Osteoblast (primary cell): ENCODE measurements at regions not wholly inside any gene's neighbourhood (a gene's known extent, or its start where the extent isn't known, plus 50 kb on each side); places are given as distances from the start of the nearest gene placed in this dataset.

Source experiments
- DNase-seq: peaks from one replicate; pipeline ENCODE4 v3.0.0; 2011; ENCODE audit warnings: low spot score, mixed read lengths; ENCODE audit not compliant: insufficient read length; ENCODE audit errors: missing footprints
- H2AFZ ChIP-seq: 2 replicates; pipeline ENCODE4 v1.6.0; 2011; ENCODE audit warnings: mild to moderate bottlenecking, low read length
- H3K27ac ChIP-seq: 2 replicates; pipeline ENCODE4 v1.5.1; 2011; ENCODE audit warnings: mild to moderate bottlenecking, low read depth, low read length, moderate library complexity
- H3K27me3 ChIP-seq: 2 replicates; pipeline ENCODE4 v1.6.0; 2012; ENCODE audit warnings: mild to moderate bottlenecking, control low read depth, inconsistent platforms, low read length, moderate library complexity; ENCODE audit not compliant: insufficient read depth
- H3K36me3 ChIP-seq: 2 replicates; pipeline ENCODE4 v1.5.1; 2011; ENCODE audit warnings: mild to moderate bottlenecking, low read length, control low read depth, moderate library complexity; ENCODE audit not compliant: insufficient read depth
- H3K4me1 ChIP-seq: 2 replicates; pipeline ENCODE4 v1.5.1; 2011; ENCODE audit warnings: mild to moderate bottlenecking, low read length, control low read depth, moderate library complexity; ENCODE audit not compliant: insufficient read depth
- H3K4me2 ChIP-seq: 2 replicates; pipeline ENCODE4 v1.6.0; 2011; ENCODE audit warnings: mild to moderate bottlenecking, low read length; ENCODE audit not compliant: insufficient read depth
- H3K4me3 ChIP-seq: fragments of 200-600 bp; sonication (generic); 3 replicates; pipeline ENCODE4 v1.5.1; 2012; ENCODE audit warnings: mild to moderate bottlenecking, low read length, inconsistent platforms; ENCODE audit not compliant: insufficient read depth
- H3K79me2 ChIP-seq: 2 replicates; pipeline ENCODE4 v1.6.0; 2012; ENCODE audit warnings: mild to moderate bottlenecking, low read length, control low read depth, inconsistent platforms; ENCODE audit not compliant: insufficient read depth
- H3K9me3 ChIP-seq: 2 replicates; pipeline ENCODE4 v1.5.1; 2011; ENCODE audit warnings: low read depth, low read length, control low read depth
- H4K20me1 ChIP-seq: 2 replicates; pipeline ENCODE4 v1.6.0; 2012; ENCODE audit warnings: mild to moderate bottlenecking, low read length, control low read depth; ENCODE audit not compliant: insufficient read depth
- CTCF ChIP-seq: IDR thresholded peaks from 2 replicates; pipeline ENCODE4 v1.5.1; 2011; ENCODE audit warnings: mild to moderate bottlenecking, low read depth, low read length, moderate library complexity; ENCODE audit errors: extremely low read depth

GRCh38 chr4:13219971-13220370 lies 264.2 kb downstream of the RAB28 start:
- H3K4me1 ChIP-seq, result no peaks in the 10 kb centered on the region
- no peak for DNase-seq
- no peak overlapping the region for H3K4me3 ChIP-seq
- H3K79me2 ChIP-seq, result no peaks in the 10 kb centered on the region
- no peaks in the 10 kb centered on the region for H3K27me3 ChIP-seq
- H2AFZ ChIP-seq, result no peak overlapping the region
- H3K36me3 ChIP-seq, result no peaks in the 10 kb centered on the region
- no peak overlapping the region for H3K27ac ChIP-seq
- no peaks in the 10 kb centered on the region for H3K9me3 ChIP-seq
- no peaks in the 10 kb centered on the region for H4K20me1 ChIP-seq
- H3K4me2 ChIP-seq, result no peak overlapping the region
- no peak for TF ChIP-seq CTCF

- H3K27ac ChIP-seq, result no peak overlapping the region
- H3K27me3 ChIP-seq, result no peaks in the 10 kb centered on the region
- H3K4me2 ChIP-seq, result no peak overlapping the region
- H4K20me1 ChIP-seq, result no peaks in the 10 kb centered on the region
- peak; percentile 45 for DNase-seq
- H2AFZ ChIP-seq, result no peak overlapping the region
- no peaks in the 10 kb centered on the region for H3K36me3 ChIP-seq
- no peaks in the 10 kb centered on the region for H3K4me1 ChIP-seq
- H3K9me3 ChIP-seq, result no peaks in the 10 kb centered on the region
- no peak for TF ChIP-seq CTCF
- no peaks in the 10 kb centered on the region for H3K79me2 ChIP-seq
- H3K4me3 ChIP-seq, result no peak overlapping the region
These were observed 265.7 kb downstream of the RAB28 start for GRCh38 chr4:13218326-13218958.

- H3K36me3 ChIP-seq, result no peaks in the 10 kb centered on the region
- H3K79me2 ChIP-seq, result no peaks in the 10 kb centered on the region
- H3K4me1 ChIP-seq, result no peaks in the 10 kb centered on the region
- H3K9me3 ChIP-seq, result no peaks in the 10 kb centered on the region
- no peak for DNase-seq
- H2AFZ ChIP-seq, result no peak overlapping the region
- no peak overlapping the region for H3K27ac ChIP-seq
- H3K4me3 ChIP-seq, result no peak overlapping the region
- H3K4me2 ChIP-seq, result no peak overlapping the region
- no peaks in the 10 kb centered on the region for H4K20me1 ChIP-seq
- no peaks in the 10 kb centered on the region for H3K27me3 ChIP-seq
- no peak for TF ChIP-seq CTCF
These were observed 268.6 kb downstream of the RAB28 start for GRCh38 chr4:13215560-13215959.

GRCh38 chr4:13212936-13213335 lies 271.2 kb downstream of the RAB28 start:
- no peak for DNase-seq
- Histone ChIP-seq H3K27ac (no peak overlapping the region), H2AFZ (no peak overlapping the region), H3K9me3 (no peaks in the 10 kb centered on the region), H4K20me1 (no peaks in the 10 kb centered on the region), H3K4me3 (no peak overlapping the region), H3K27me3 (no peaks in the 10 kb centered on the region), H3K4me2 (no peak overlapping the region), H3K36me3 (no peaks in the 10 kb centered on the region), H3K79me2 (no peaks in the 10 kb centered on the region), H3K4me1 (no peaks in the 10 kb centered on the region)
- no peak for TF ChIP-seq CTCF
